Upper lobe of left lung (tissue), 4 donors: ENCODE measurements at regions not wholly inside any gene's neighbourhood (a gene's known extent, or its start where the extent isn't known, plus 50 kb on each side); places are given as distances from the start of the nearest gene placed in this dataset.

Experiments
- small RNA-seq, 4 donors: library from RNA; depleted of rRNA; stranded (forward); fragments of <200 nt; gene quantifications; one replicate each; pipeline ENCODE3, GENCODE V24; 2016

Small RNA genes in the stretch of these regions (small RNA-seq; reads per million reads assigned to genes)
- gene RF00019 (0 reads per million in 4 donors), gene RNU6-40P (0 reads per million in 4 donors)
